ENCODE measurements at regions not wholly inside any gene's neighbourhood (a gene's known extent, or its start where the extent isn't known, plus 50 kb on each side); places are given as distances from the start of the nearest gene placed in this dataset.

DNA sequence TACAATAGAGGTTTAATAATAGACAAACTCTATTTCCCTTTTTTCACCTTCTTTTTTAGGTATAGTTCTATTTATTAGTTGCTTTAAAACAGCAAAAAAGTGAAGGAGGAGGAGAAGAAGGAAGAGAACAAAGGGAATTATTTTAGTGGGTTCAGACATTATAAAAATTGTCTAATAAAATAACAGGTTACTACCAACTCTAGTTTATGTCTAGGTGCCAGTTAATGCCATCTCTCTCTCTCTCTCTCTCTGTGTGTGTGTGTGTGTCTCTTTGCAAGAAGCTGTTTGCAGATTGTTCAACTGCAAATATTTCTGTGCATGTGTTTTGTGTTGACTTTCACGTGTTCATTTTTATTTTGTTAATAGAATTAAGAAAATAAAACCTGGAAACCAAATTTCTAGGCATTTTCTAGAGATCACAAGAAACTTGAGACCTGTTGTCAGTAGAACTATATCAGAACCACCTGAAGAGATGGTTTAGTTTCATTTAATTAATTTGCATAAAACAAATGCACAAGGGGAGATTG is 313.5 kb upstream of the SGK1 start:
- Histone ChIP-seq H3K27me3 (no peaks in the 10 kb centered on the region), H3K4me2 (no peak overlapping the region), H3K79me2 (ENCODE audit: low read depth) (no peaks in the 10 kb centered on the region), H3F3A (ENCODE audit: low read depth) (no peaks in the 10 kb centered on the region), H2AFZ (replicated peaks) (no peak overlapping the region), H4K20me1 (ENCODE audit: low read depth) (no peaks in the 10 kb centered on the region), H3K9ac (no peak overlapping the region), H3K36me3 (no peaks in the 10 kb centered on the region), H3K4me1 (peaks cover 6% of the 10 kb centered on the region), H3K27ac (no peak overlapping the region), H3K4me3 (no peak overlapping the region), H3K9me3 (ENCODE audit: low read depth) (no peaks in the 10 kb centered on the region)
- no peak for DNase-seq (ENCODE audit: low spot score)
- no peak overlapping the region for H3K27ac Mint-ChIP-seq
- H3K4me1 Mint-ChIP-seq: no peaks in the 10 kb centered on the region
- TF ChIP-seq EZH2 (IDR thresholded peaks at IDR 0.05) (no peak), EZH2phosphoT487 (IDR thresholded peaks at IDR 0.05) (no peak)
- TF ChIP-seq, protein P1, sequence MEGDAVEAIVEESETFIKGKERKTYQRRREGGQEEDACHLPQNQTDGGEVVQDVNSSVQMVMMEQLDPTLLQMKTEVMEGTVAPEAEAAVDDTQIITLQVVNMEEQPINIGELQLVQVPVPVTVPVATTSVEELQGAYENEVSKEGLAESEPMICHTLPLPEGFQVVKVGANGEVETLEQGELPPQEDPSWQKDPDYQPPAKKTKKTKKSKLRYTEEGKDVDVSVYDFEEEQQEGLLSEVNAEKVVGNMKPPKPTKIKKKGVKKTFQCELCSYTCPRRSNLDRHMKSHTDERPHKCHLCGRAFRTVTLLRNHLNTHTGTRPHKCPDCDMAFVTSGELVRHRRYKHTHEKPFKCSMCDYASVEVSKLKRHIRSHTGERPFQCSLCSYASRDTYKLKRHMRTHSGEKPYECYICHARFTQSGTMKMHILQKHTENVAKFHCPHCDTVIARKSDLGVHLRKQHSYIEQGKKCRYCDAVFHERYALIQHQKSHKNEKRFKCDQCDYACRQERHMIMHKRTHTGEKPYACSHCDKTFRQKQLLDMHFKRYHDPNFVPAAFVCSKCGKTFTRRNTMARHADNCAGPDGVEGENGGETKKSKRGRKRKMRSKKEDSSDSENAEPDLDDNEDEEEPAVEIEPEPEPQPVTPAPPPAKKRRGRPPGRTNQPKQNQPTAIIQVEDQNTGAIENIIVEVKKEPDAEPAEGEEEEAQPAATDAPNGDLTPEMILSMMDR (IDR thresholded peaks at IDR 0.05): no peak
- no peaks in the 10 kb centered on the region for H3K9me3 Mint-ChIP-seq
- H3K27me3 Mint-ChIP-seq (ENCODE audit: insufficient read depth, low read depth): peaks cover 8% of the 10 kb centered on the region
- no peak overlapping the region for H3K4me3 Mint-ChIP-seq
- no peaks in the 10 kb centered on the region for H3K36me3 Mint-ChIP-seq

DNA sequence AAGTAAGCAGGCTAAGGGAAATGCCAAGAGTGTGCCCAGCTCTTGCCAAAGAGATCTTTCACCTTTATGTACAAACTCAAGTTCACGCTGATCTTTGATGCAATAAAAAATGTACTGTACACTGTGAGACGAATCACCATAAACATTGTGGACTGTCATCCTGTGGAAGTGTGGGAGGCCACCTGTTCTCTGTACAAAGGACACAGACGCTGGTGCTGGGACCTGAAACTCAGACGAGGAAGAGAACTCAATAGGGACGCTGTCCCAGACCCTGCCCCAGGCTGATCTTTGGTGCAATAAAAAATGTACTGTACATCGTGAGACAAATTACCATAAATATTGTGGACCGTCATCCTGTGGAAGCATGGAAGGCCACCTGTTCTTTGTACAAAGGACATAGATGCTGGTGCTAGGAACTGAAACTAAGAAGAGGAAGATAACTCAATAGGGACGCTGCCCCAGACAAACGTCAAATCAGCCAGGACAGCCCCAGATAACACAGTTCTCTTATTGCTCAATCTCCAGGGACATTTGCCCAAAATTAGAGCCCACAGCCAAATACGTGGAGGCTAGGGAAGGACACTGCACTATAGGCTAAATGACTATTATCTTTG is 312.7 kb upstream of the SGK1 start:
- peaks cover 5% of the 10 kb centered on the region for H3K27me3 Mint-ChIP-seq (ENCODE audit: insufficient read depth, low read depth)
- no peaks in the 10 kb centered on the region for H3K9me3 ChIP-seq (ENCODE audit: low read depth)
- DNase-seq (ENCODE audit: low spot score): no peak
- no peak overlapping the region for H3K4me2 ChIP-seq
- H3K36me3 Mint-ChIP-seq: no peaks in the 10 kb centered on the region
- H3K79me2 ChIP-seq (ENCODE audit: low read depth): no peaks in the 10 kb centered on the region
- H3K9ac ChIP-seq: no peak overlapping the region
- no peaks in the 10 kb centered on the region for H3K27me3 ChIP-seq
- no peak overlapping the region for H3K4me3 ChIP-seq
- no peak overlapping the region for H3K27ac ChIP-seq
- H3K27ac Mint-ChIP-seq: no peak overlapping the region
- H3F3A ChIP-seq (ENCODE audit: low read depth): no peaks in the 10 kb centered on the region
- no peak overlapping the region for H2AFZ ChIP-seq (replicated peaks)
- H3K9me3 Mint-ChIP-seq: no peaks in the 10 kb centered on the region
- H4K20me1 ChIP-seq (ENCODE audit: low read depth): no peaks in the 10 kb centered on the region
- H3K4me3 Mint-ChIP-seq: no peak overlapping the region
- TF ChIP-seq EZH2phosphoT487 (IDR thresholded peaks at IDR 0.05) (no peak), EZH2 (IDR thresholded peaks at IDR 0.05) (no peak)
- TF ChIP-seq, protein P1 (IDR thresholded peaks at IDR 0.05): no peak
- H3K4me1 ChIP-seq: no peaks in the 10 kb centered on the region
- H3K36me3 ChIP-seq: no peaks in the 10 kb centered on the region
- H3K4me1 Mint-ChIP-seq: no peaks in the 10 kb centered on the region

DNA sequence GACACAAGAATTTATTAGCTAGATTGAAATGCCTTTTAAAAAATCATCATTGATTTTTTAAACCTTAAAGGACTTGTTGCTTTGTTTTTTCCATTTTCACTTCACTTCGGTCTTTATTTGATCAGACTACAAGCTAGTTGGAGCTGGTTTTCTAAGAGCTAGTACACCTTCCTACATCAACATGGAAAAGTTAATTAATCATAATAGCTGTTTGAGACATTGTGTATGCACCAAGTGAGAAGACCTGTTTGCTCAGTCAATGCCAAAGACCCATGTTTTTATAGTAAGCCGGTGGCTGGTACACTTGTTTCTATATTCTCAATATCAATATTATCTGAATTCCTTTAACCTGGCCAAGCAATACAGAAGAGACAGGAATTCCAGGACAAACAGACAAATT is 310.2 kb upstream of the SGK1 start:
- no peaks in the 10 kb centered on the region for H4K20me1 ChIP-seq (ENCODE audit: low read depth)
- no peak overlapping the region for H3K4me3 ChIP-seq
- Mint-ChIP-seq H3K9me3 (no peaks in the 10 kb centered on the region), H3K27me3 (ENCODE audit: insufficient read depth, low read depth) (peaks cover 5% of the 10 kb centered on the region), H3K36me3 (no peaks in the 10 kb centered on the region), H3K4me1 (peaks cover 6% of the 10 kb centered on the region), H3K4me3 (no peak overlapping the region), H3K27ac (no peak overlapping the region)
- no peaks in the 10 kb centered on the region for H3K79me2 ChIP-seq (ENCODE audit: low read depth)
- H3F3A ChIP-seq (ENCODE audit: low read depth): peaks cover 4% of the 10 kb centered on the region
- no peak overlapping the region for H3K4me2 ChIP-seq
- no peaks in the 10 kb centered on the region for H3K36me3 ChIP-seq
- no peak overlapping the region for H2AFZ ChIP-seq (replicated peaks)
- TF ChIP-seq EZH2 (IDR thresholded peaks at IDR 0.05) (no peak), EZH2phosphoT487 (IDR thresholded peaks at IDR 0.05) (no peak)
- TF ChIP-seq, protein P1 (IDR thresholded peaks at IDR 0.05): no peak
- H3K4me1 ChIP-seq: peaks cover 4% of the 10 kb centered on the region
- no peak for DNase-seq (ENCODE audit: low spot score)
- H3K9ac ChIP-seq: no peak overlapping the region
- H3K9me3 ChIP-seq (ENCODE audit: low read depth): no peaks in the 10 kb centered on the region
- no peaks in the 10 kb centered on the region for H3K27me3 ChIP-seq
- no peak overlapping the region for H3K27ac ChIP-seq

All from neural progenitor cell (in vitro differentiated cells).